Esophagus squamous epithelium (tissue), 5 donors: ENCODE measurements at regions not wholly inside any gene's neighbourhood (a gene's known extent, or its start where the extent isn't known, plus 50 kb on each side); places are given as distances from the start of the nearest gene placed in this dataset.

ENCODE experiments used
- DNase-seq: peaks from one replicate; lab custom pipeline; 2025; lab: John Stamatoyannopoulos, UW
- H3K27ac ChIP-seq, 4 donors: fragments of 200-600 bp; sonication (generic); one replicate each; pipeline ENCODE4 v1.5.1; 2016 to 2019; ENCODE audit warnings: mild to moderate bottlenecking in 1 of 4
- H3K27me3 ChIP-seq, 4 donors: fragments of 200-600 bp; sonication (generic); 1 replicate in 3 of 4; 2 replicates in 1 of 4; pipeline versions ENCODE4 v1.5.1 to v1.6.0; 2017 to 2021; ENCODE audit warnings: antibody characterized with exemption in 1 of 4
- H3K36me3 ChIP-seq, 3 donors: fragments of 200-600 bp; sonication (generic); one replicate each; pipeline ENCODE4 v1.5.1; 2016 to 2019
- H3K4me1 ChIP-seq, 3 donors: fragments of 200-600 bp; sonication (generic); one replicate each; pipeline ENCODE4 v1.5.1; 2017 to 2019
- H3K4me3 ChIP-seq, 4 donors: fragments of 200-600 bp; sonication (generic); 1 replicate in 3 of 4; 2 replicates in 1 of 4; pipeline ENCODE4 v1.5.1; 2016 to 2019; ENCODE audit warnings: mild to moderate bottlenecking in 2 of 4, moderate library complexity in 1 of 4
- H3K9me3 ChIP-seq, 3 donors: fragments of 200-600 bp; sonication (generic); one replicate each; pipeline ENCODE4 v1.5.1; 2016 to 2019
- CTCF ChIP-seq, 6 experiments: fragments of 450-650 bp in 4 of 6; fragments of 200-600 bp in 2 of 6; sonication (generic) in 2 of 6; IDR thresholded peaks; one replicate each; pipeline ENCODE4 v1.5.1; 2016 to 2019; ENCODE audit warnings: antibody characterized with exemption in 6 of 6, mild to moderate bottlenecking in 4 of 6, moderate library complexity in 4 of 6
- POLR2A ChIP-seq, 4 donors: fragments of 450-650 bp; IDR thresholded peaks; one replicate each; pipeline ENCODE4 v1.6.1; 2017; ENCODE audit warnings: antibody characterized with exemption in 4 of 4, mild to moderate bottlenecking in 4 of 4, moderate library complexity in 3 of 4
- WGBS, 2 donors: methylation state at CpG; one replicate each; pipeline ENCODE4 v1.1.5; 2018; 5-methylcytosine and 5-hydroxymethylcytosine counted together
- intact Hi-C: fragments of 100-400 bp; cut with DNase I; formaldehyde crosslinking; loops from one replicate; pipeline ENCODE4 v1.15.0; 2022
- donor health status: DM: yes; HTN: yes; CAD: no.

GRCh38 chr2:176467595-176467994 is 198.4 kb downstream of the MTX2 start:
- WGBS, 2 donors, result 49 to 56% methylated on average over 4 to 6 of the region's 6 CpGs
- Histone ChIP-seq H3K4me1 (peaks cover 0 to 87% (median 18%) of the 10 kb centered on the region in 3 donors), H3K27ac (peak overlapping the region in 3 of 4 donors; percentile 34 to 77 (median 60)), H3K27me3 (no peaks in the 10 kb centered on the region), H3K36me3 (no peaks in the 10 kb centered on the region), H3K4me3 (no peak overlapping the region), H3K9me3 (no peaks in the 10 kb centered on the region)
- intact Hi-C loops, result no loop called here
- DNase-seq, result no peak
- no peak for TF ChIP-seq CTCF (IDR thresholded peaks at IDR 0.05)

GRCh38 chr2:176468457-176469113 is 199.3 kb downstream of the MTX2 start:
- Histone ChIP-seq H3K4me3 (no peak overlapping the region), H3K27me3 (no peaks in the 10 kb centered on the region), H3K27ac (peak overlapping the region in 3 of 4 donors; percentile 34 to 77 (median 60)), H3K36me3 (no peaks in the 10 kb centered on the region), H3K9me3 (no peaks in the 10 kb centered on the region), H3K4me1 (peaks cover 0 to 87% (median 24%) of the 10 kb centered on the region in 3 donors)
- intact Hi-C loops, result no loop called here
- DNase-seq, result no peak
- WGBS, 2 donors, result 61 to 65% methylated on average over 4 of the region's 4 CpGs
- TF ChIP-seq POLR2A (IDR thresholded peaks at IDR 0.05) (no peak), CTCF (IDR thresholded peaks at IDR 0.05) (no peak)

GRCh38 chr2:176470713-176471112 is 201.5 kb downstream of the MTX2 start:
- Histone ChIP-seq H3K4me3 (no peak overlapping the region), H3K9me3 (no peaks in the 10 kb centered on the region), H3K36me3 (no peaks in the 10 kb centered on the region), H3K4me1 (peaks cover 0 to 80% (median 27%) of the 10 kb centered on the region in 3 donors), H3K27me3 (no peaks in the 10 kb centered on the region), H3K27ac (no peak overlapping the region)
- intact Hi-C loops, result no loop called here
- WGBS, 2 donors, result 86 to 89% methylated on average over 4 of the region's 4 CpGs
- no peak for TF ChIP-seq CTCF (IDR thresholded peaks at IDR 0.05)
- no peak for TF ChIP-seq POLR2A (IDR thresholded peaks at IDR 0.05)
- no peak for DNase-seq

GRCh38 chr2:176471949-176472348 is 202.7 kb downstream of the MTX2 start:
- TF ChIP-seq CTCF (IDR thresholded peaks at IDR 0.05) (no peak), POLR2A (IDR thresholded peaks at IDR 0.05) (no peak)
- Histone ChIP-seq H3K9me3 (no peaks in the 10 kb centered on the region), H3K36me3 (no peaks in the 10 kb centered on the region), H3K4me1 (peaks cover 0 to 68% (median 24%) of the 10 kb centered on the region in 3 donors), H3K4me3 (no peak overlapping the region), H3K27ac (no peak overlapping the region), H3K27me3 (no peaks in the 10 kb centered on the region)
- intact Hi-C loops, result no loop called here
- 83 to 85% methylated on average over 2 of the region's 2 CpGs for WGBS, 2 donors
- no peak for DNase-seq

- peak overlapping the region in 3 of 4 donors; percentile 14 to 70 (median 59) for H3K27ac ChIP-seq
- intact Hi-C loops, result no loop called here
- TF ChIP-seq CTCF (IDR thresholded peaks at IDR 0.05), result no peak
- TF ChIP-seq POLR2A (IDR thresholded peaks at IDR 0.05), result no peak
- no peaks in the 10 kb centered on the region for H3K9me3 ChIP-seq
- H3K4me3 ChIP-seq, result peak overlapping the region in 3 of 4 donors; percentile 17 to 53 (median 26)
- DNase-seq, result no peak
- H3K27me3 ChIP-seq, result no peaks in the 10 kb centered on the region
- H3K36me3 ChIP-seq, result no peaks in the 10 kb centered on the region
- peaks cover 0 to 56% (median 20%) of the 10 kb centered on the region in 3 donors for H3K4me1 ChIP-seq
- 23 to 26% methylated on average over 4 of the region's 4 CpGs for WGBS, 2 donors
Observed at GRCh38 chr2:176473177-176473576, 203.9 kb downstream of the MTX2 start.
